ENCODE measurements at regions not wholly inside any gene's neighbourhood (a gene's known extent, or its start where the extent isn't known, plus 50 kb on each side); places are given as distances from the start of the nearest gene placed in this dataset.

GRCh38 chr1:38766125-38766524 lies 93.4 kb downstream of the RRAGC start:
- WGBS (ENCODE audit: extremely low coverage, insufficient read length, low lambda C conversion rate) = no CpG with 5 or more reads among the region's 7 CpGs
- TF ChIP-seq CTCF (conservative IDR thresholded peaks at IDR 0.05) = no peak
- Histone ChIP-seq H3K4me1 (ENCODE audit: insufficient read depth, low read length) (no peaks in the 10 kb centered on the region), H3K23ac (ENCODE audit: insufficient read length, low read depth, low read length) (no peak overlapping the region), H4K20me1 (ENCODE audit: control insufficient read depth, insufficient read depth, insufficient read length) (no peaks in the 10 kb centered on the region), H3K4ac (ENCODE audit: low read depth, low read length) (no peak overlapping the region), H3K79me2 (ENCODE audit: insufficient read depth, low read length) (no peaks in the 10 kb centered on the region), H2BK5ac (ENCODE audit: insufficient read length, low read length) (no peak overlapping the region), H4K5ac (ENCODE audit: insufficient read length, low read depth, low read length) (no peak overlapping the region), H3K9ac (ENCODE audit: extremely low read depth, insufficient read length, low read length) (no peak overlapping the region), H4K91ac (ENCODE audit: insufficient read length, low read depth, low read length) (no peak overlapping the region), H3K27me3 (ENCODE audit: insufficient read depth, low read length) (no peaks in the 10 kb centered on the region), H3K23me2 (ENCODE audit: insufficient read length, low read depth, low read length, poor library complexity, severe bottlenecking) (no peaks in the 10 kb centered on the region), H2BK15ac (ENCODE audit: low read depth, low read length) (no peak overlapping the region), H2AK5ac (ENCODE audit: insufficient read length, low read length) (no peak overlapping the region), H3K9me3 (ENCODE audit: control insufficient read depth, low read depth, low read length) (no peaks in the 10 kb centered on the region), H3K14ac (ENCODE audit: insufficient read depth, low read length) (no peak overlapping the region), H2BK20ac (ENCODE audit: low read depth, low read length, poor library complexity, severe bottlenecking) (no peak overlapping the region), H3K18ac (ENCODE audit: insufficient read length, low read depth, low read length) (no peak overlapping the region), H3K4me2 (ENCODE audit: insufficient read depth, insufficient read length, low read length) (no peak overlapping the region), H4K8ac (replicated peaks; ENCODE audit: insufficient read length, low read depth, low read length) (no peak overlapping the region), H2BK120ac (ENCODE audit: low read depth, low read length, poor library complexity, severe bottlenecking) (no peak overlapping the region), H3T11ph (ENCODE audit: low read length) (no peak overlapping the region), H2AFZ (ENCODE audit: low read length) (no peak overlapping the region), H2BK12ac (ENCODE audit: insufficient read length, low read depth, low read length) (no peak overlapping the region), H3K27ac (ENCODE audit: insufficient read length, low read depth, low read length) (no peak overlapping the region), H3K56ac (ENCODE audit: insufficient read length, low read depth, low read length) (no peak overlapping the region), H3K79me1 (ENCODE audit: insufficient read depth, low read depth, low read length, poor library complexity, severe bottlenecking) (no peaks in the 10 kb centered on the region)
- peaks cover 3 to 9% of the 10 kb centered on the region in 2 experiments; a peak in 3 of 5 replicates for H3K9me3 Mint-ChIP-seq
- no peak for DNase-seq
- H3K27me3 Mint-ChIP-seq (ENCODE audit: low read depth) = peaks cover 24% of the 10 kb centered on the region
- peaks cover 0 to 4% of the 10 kb centered on the region in 2 experiments; a peak in 1 of 4 replicates for H3K4me1 Mint-ChIP-seq
- H3K36me3 Mint-ChIP-seq (ENCODE audit: insufficient read depth in 1 of 3, low read depth in 3 of 3) = no peaks in the 10 kb centered on the region; a peak in 2 of 7 replicates
- H3K4me3 Mint-ChIP-seq = no peak overlapping the region
- no peak overlapping the region for H3K27ac Mint-ChIP-seq

Data from H9 (cell line).